A549 (cell line): ENCODE measurements at regions not wholly inside any gene's neighbourhood (a gene's known extent, or its start where the extent isn't known, plus 50 kb on each side); places are given as distances from the start of the nearest gene placed in this dataset.

Experiments
- ATAC-seq, 2 experiments: fragments of 200-7000 bp in 1 of 2; fragments of >200 bp in 1 of 2; cut with Nextera tagmentation in 1 of 2; cut with Tn5 transposase in 1 of 2; 3 replicates each; pipeline versions ENCODE4 v1.8.0 to v1.9.1; 2018 to 2020; ENCODE audit warnings: mild to moderate bottlenecking in 1 of 2, moderate library complexity in 1 of 2
- CTCF ChIA-PET: fragments of 300-600 bp; sonication (Branson Sonifier 250); formaldehyde crosslinking; extraction: SDS; loops from one replicate; lab custom pipeline; 2021; ENCODE audit warnings: antibody characterized with exemption, inconsistent platforms; lab: Yijun Ruan, JAX
- POLR2A ChIA-PET: fragments of 350-600 bp; formaldehyde crosslinking; extraction: SDS; loops from one replicate; lab custom pipeline; 2021; ENCODE audit warnings: antibody characterized with exemption, inconsistent platforms; lab: Yijun Ruan, JAX
- DNase-seq, 2 experiments: peaks; one replicate each; pipeline versions ENCODE4 v3.0.0 to v3.0.0-alpha.2; 2011 to 2016; ENCODE audit warnings: low read depth in 1 of 2, low spot score in 1 of 2
- FAIRE-seq: peaks from 2 replicates; lab custom pipeline; 2011; peaks lifted over from hg19 to GRCh38; lab: Jason Lieb, UNC
- H3K27ac ChIP-seq, 2 experiments: fragments of >200 bp; sonication (Bioruptor Twin); formaldehyde crosslinking; 3 replicates each; pipeline ENCODE4 v1.5.1; 2016 to 2017
- H3K4me1 ChIP-seq: fragments of >200 bp; sonication (Bioruptor Twin); formaldehyde crosslinking; 3 replicates; pipeline ENCODE4 v1.6.1; 2016
- H3K4me2 ChIP-seq: fragments of >200 bp; sonication (Bioruptor Twin); formaldehyde crosslinking; 3 replicates; pipeline ENCODE4 v1.6.1; 2016
- H3K4me3 ChIP-seq: fragments of >200 bp; sonication (Bioruptor Twin); formaldehyde crosslinking; 3 replicates; pipeline ENCODE4 v1.5.1; 2016
- H3K9me3 ChIP-seq: fragments of >200 bp; sonication (Bioruptor Twin); formaldehyde crosslinking; 3 replicates; pipeline ENCODE4 v1.6.1; 2016
- BHLHE40 ChIP-seq: IDR thresholded peaks from 2 replicates; pipeline ENCODE4 v1.6.1; 2012; ENCODE audit warnings: low read depth, low read length, inconsistent platforms
- CBX2 ChIP-seq: fragments of 200-600 bp; sonication (generic); IDR thresholded peaks from 2 replicates; pipeline ENCODE4 v1.6.1; 2016; ENCODE audit warnings: low read depth, mild to moderate bottlenecking, borderline replicate concordance
- CBX8 ChIP-seq: fragments of 200-600 bp; sonication (generic); IDR thresholded peaks from 2 replicates; pipeline ENCODE4 v1.6.1; 2016
- CEBPB ChIP-seq, 2 experiments: fragments of >200 bp in 1 of 2; sonication (Bioruptor Twin) in 1 of 2; formaldehyde crosslinking in 1 of 2; IDR thresholded peaks; 2 replicates each; pipeline ENCODE4 v1.6.1; 2012 to 2016
- CTCF ChIP-seq: fragments of >200 bp; sonication (Bioruptor Twin); formaldehyde crosslinking; IDR thresholded peaks from 3 replicates; pipeline ENCODE4 v1.5.1; 2016
- EHF ChIP-seq: fragments of 250-450 bp; sonication (Bioruptor Pico); IDR thresholded peaks from 2 replicates; pipeline ENCODE4 v1.5.0; 2020; ENCODE audit warnings: mild to moderate bottlenecking
- EHMT2 ChIP-seq: fragments of 200-600 bp; sonication (generic); IDR thresholded peaks from 2 replicates; pipeline ENCODE4 v1.6.1; 2016; ENCODE audit warnings: antibody characterized with exemption, low read depth, mild to moderate bottlenecking, moderate library complexity
- ESRRA ChIP-seq: fragments of 150-350 bp; IDR thresholded peaks from 2 replicates; pipeline ENCODE4 v1.6.1; 2014; ENCODE audit warnings: mild to moderate bottlenecking, low read length, borderline replicate concordance
- FOSL2 ChIP-seq, 2 experiments: fragments of 450-650 bp in 1 of 2; fragments of >200 bp in 1 of 2; sonication (Bioruptor Twin) in 1 of 2; formaldehyde crosslinking; IDR thresholded peaks; 2 replicates each; pipeline versions ENCODE4 v1.5.0 to v1.6.1; 2016 to 2020; ENCODE audit warnings: mild to moderate bottlenecking in 1 of 2, moderate library complexity in 1 of 2
- FOXS1 ChIP-seq: fragments of 250-450 bp; sonication (Bioruptor Pico); IDR thresholded peaks from 2 replicates; pipeline ENCODE4 v1.5.0; 2020; ENCODE audit warnings: mild to moderate bottlenecking, moderate library complexity
- GATA3 ChIP-seq: IDR thresholded peaks from 2 replicates; pipeline ENCODE4 v1.6.1; 2012; ENCODE audit warnings: borderline replicate concordance
- HES2 ChIP-seq: fragments of >200 bp; sonication (Bioruptor Twin); formaldehyde crosslinking; IDR thresholded peaks from 2 replicates; pipeline ENCODE4 v1.6.1; 2016
- HOXB13 ChIP-seq: fragments of 250-450 bp; sonication (Bioruptor Pico); IDR thresholded peaks from 2 replicates; pipeline ENCODE4 v1.5.0; 2020; ENCODE audit warnings: low read depth, mild to moderate bottlenecking, moderate library complexity
- HOXB5 ChIP-seq: fragments of 250-450 bp; sonication (Bioruptor Pico); IDR thresholded peaks from 2 replicates; pipeline ENCODE4 v1.5.0; 2020; ENCODE audit warnings: mild to moderate bottlenecking, moderate library complexity
- JUNB ChIP-seq: fragments of >200 bp; sonication (Bioruptor Twin); formaldehyde crosslinking; IDR thresholded peaks from 2 replicates; pipeline ENCODE4 v1.6.1; 2016
- KDM1A ChIP-seq: fragments of 200-600 bp; sonication (generic); IDR thresholded peaks from 2 replicates; pipeline ENCODE4 v1.6.1; 2016; ENCODE audit warnings: low read depth, mild to moderate bottlenecking
- KDM5A ChIP-seq: fragments of 200-600 bp; sonication (generic); IDR thresholded peaks from 2 replicates; pipeline ENCODE4 v1.6.1; 2016; ENCODE audit warnings: antibody characterized with exemption, mild to moderate bottlenecking
- MAFK ChIP-seq: fragments of 450-650 bp; IDR thresholded peaks from 2 replicates; pipeline ENCODE4 v1.6.1; 2014; ENCODE audit not compliant: partially characterized antibody
- MAX ChIP-seq: IDR thresholded peaks from 2 replicates; pipeline ENCODE4 v1.6.1; 2012
- MAZ ChIP-seq: fragments of 150-350 bp; IDR thresholded peaks from 2 replicates; pipeline ENCODE4 v1.6.1; 2014; ENCODE audit warnings: antibody characterized with exemption, low read depth, low read length, borderline replicate concordance
- RAD21 ChIP-seq, 2 experiments: fragments of >200 bp in 1 of 2; sonication (Bioruptor Twin) in 1 of 2; formaldehyde crosslinking in 1 of 2; IDR thresholded peaks in 1 of 2; conservative IDR thresholded peaks in 1 of 2; 2 replicates in 1 of 2; 3 replicates in 1 of 2; pipeline ENCODE4 v1.6.1; 2012 to 2018; ENCODE audit warnings: inconsistent platforms in 1 of 2
- RFX5 ChIP-seq: fragments of 450-650 bp; IDR thresholded peaks from 2 replicates; pipeline ENCODE4 v1.7.1; 2014; ENCODE audit warnings: antibody characterized with exemption, mild to moderate bottlenecking, moderate library complexity
- SREBF2 ChIP-seq: fragments of 450-650 bp; IDR thresholded peaks from 2 replicates; pipeline ENCODE4 v1.6.1; 2014; ENCODE audit warnings: mild to moderate bottlenecking, moderate library complexity
- TFCP2L1 ChIP-seq: fragments of 250-450 bp; sonication (Bioruptor Pico); IDR thresholded peaks from 2 replicates; pipeline ENCODE4 v1.5.0; 2021; ENCODE audit warnings: mild to moderate bottlenecking
- ZC3H11A ChIP-seq: fragments of 450-650 bp; IDR thresholded peaks from 2 replicates; pipeline ENCODE4 v1.6.1; 2014; ENCODE audit warnings: antibody characterized with exemption, mild to moderate bottlenecking
- ZFP36 ChIP-seq: fragments of 450-650 bp; IDR thresholded peaks from 2 replicates; pipeline ENCODE4 v1.6.1; 2014; ENCODE audit warnings: borderline replicate concordance; ENCODE audit not compliant: partially characterized antibody
- ZNF302 ChIP-seq: fragments of 250-450 bp; sonication (Bioruptor Pico); IDR thresholded peaks from 2 replicates; pipeline ENCODE4 v1.9.0; 2021; ENCODE audit warnings: inconsistent platforms, mild to moderate bottlenecking, moderate library complexity
- ZSCAN20 ChIP-seq: fragments of 250-450 bp; sonication (Bioruptor Pico); IDR thresholded peaks from 2 replicates; pipeline ENCODE4 v1.8.0; 2022; ENCODE audit warnings: mild to moderate bottlenecking, moderate library complexity
- WGBS: methylation state at CpG from one replicate; pipeline ENCODE4 v1.1.6; 2017; ENCODE audit errors: missing lambda C conversion rate; 5-methylcytosine and 5-hydroxymethylcytosine counted together

- H3K4me1 ChIP-seq: peaks cover 8% of the 10 kb centered on the region; the same call in 1 of the 3 replicates
- no peak overlapping the region for H3K4me3 ChIP-seq
- FAIRE-seq: no peak
- no peak for ATAC-seq
- 59% methylated on average over 3 of the region's 3 CpGs for WGBS
- no peaks in the 10 kb centered on the region for H3K9me3 ChIP-seq
- peak in 1 of 2 experiments; percentile 23 for DNase-seq
- H3K27ac ChIP-seq: 0 out of 6 replicates have a peak overlapping the region, but pooled peaks of 1 of the 2 experiments have one; percentile 21
- ChIA-PET CTCF (interaction anchor here (1.3 to 1.5 kb wide), 2 partner anchors 9 to 13 kb away, joined by 3 to 4 read pairs; no protein-coding TSS in a partner anchor), POLR2A (no interaction called here)
- no peak overlapping the region for H3K4me2 ChIP-seq
- TF ChIP-seq KDM5A: no peak
- peak; percentile 52 for TF ChIP-seq MAFK
Measured at GRCh38 chr5:106862450-106863193, 808.1 kb downstream of the EFNA5 start.

- DNase-seq (no peak), ATAC-seq (no peak), FAIRE-seq (no peak)
- 0 out of 3 replicates have a peak, but pooled peaks cover 4% of the 10 kb centered on the region for H3K9me3 ChIP-seq
- ChIA-PET POLR2A (no interaction called here), CTCF (no interaction called here)
- TF ChIP-seq KDM5A (no peak), TFCP2L1 (CRISPR knock-in tag) (no peak), ZC3H11A (no peak), CBX8 (no peak), EHMT2 (no peak), ZFP36 (no peak), HOXB5 (CRISPR knock-in tag) (no peak), KDM1A (no peak), BHLHE40 (no peak)
- no peak overlapping the region for H3K27ac ChIP-seq
- H3K4me3 ChIP-seq: no peak overlapping the region
- H3K4me2 ChIP-seq: no peak overlapping the region
- 34% methylated on average over 3 of the region's 3 CpGs for WGBS
- peaks cover 8% of the 10 kb centered on the region; the same call in 1 of the 3 replicates for H3K4me1 ChIP-seq
Measured at GRCh38 chr5:106860398-106861044, 810.2 kb downstream of the EFNA5 start.

GRCh38 chr5:106858616-106859015 is 812.1 kb downstream of the EFNA5 start:
- no peak for DNase-seq
- 30% methylated on average over 2 of the region's 2 CpGs for WGBS
- Histone ChIP-seq H3K27ac (no peak overlapping the region), H3K9me3 (0 out of 3 replicates have a peak, but pooled peaks cover 4% of the 10 kb centered on the region), H3K4me3 (no peak overlapping the region), H3K4me1 (peaks cover 8% of the 10 kb centered on the region; the same call in 1 of the 3 replicates), H3K4me2 (no peak overlapping the region)
- no peak for ATAC-seq
- ChIA-PET CTCF (interaction anchor here (0.5 kb wide), 1 partner anchor 12 kb away, joined by 3 read pairs; no protein-coding TSS in a partner anchor), POLR2A (no interaction called here)
- FAIRE-seq: no peak
- TF ChIP-seq JUNB (no peak), RFX5 (no peak), SREBF2 (no peak), HOXB13 (CRISPR knock-in tag) (no peak), GATA3 (no peak), ZSCAN20 (CRISPR knock-in tag) (no peak), MAX (no peak), CTCF (no peak), HES2 (no peak), FOXS1 (no peak), FOSL2 (IDR thresholded peaks at IDR 0.05) (no peak), FOSL2 (CRISPR knock-in tag; IDR thresholded peaks at IDR 0.05) (no peak), MAZ (no peak), EHF (CRISPR knock-in tag) (no peak), ZNF302 (CRISPR knock-in tag) (no peak), RAD21 (conservative IDR thresholded peaks at IDR 0.05 in 1 of 2, IDR thresholded peaks at IDR 0.05 in 1 of 2) (no peak), CEBPB (IDR thresholded peaks at IDR 0.05) (no peak), TFCP2L1 (CRISPR knock-in tag) (no peak), CBX2 (no peak), ESRRA (no peak)
